NCI-H128 (cell line): ENCODE measurements at regions not wholly inside any gene's neighbourhood (a gene's known extent, or its start where the extent isn't known, plus 50 kb on each side); places are given as distances from the start of the nearest gene placed in this dataset.
"Not testable (repeated sequence)": the region's sequence is repeated elsewhere in the genome, so short reads cannot be mapped to it uniquely, and the experiment has no call there.

Experiments used
- DNase-seq: peaks from one replicate; lab custom pipeline; 2025; ENCODE audit not compliant: unreplicated experiment; lab: John Stamatoyannopoulos, UW

DNA sequence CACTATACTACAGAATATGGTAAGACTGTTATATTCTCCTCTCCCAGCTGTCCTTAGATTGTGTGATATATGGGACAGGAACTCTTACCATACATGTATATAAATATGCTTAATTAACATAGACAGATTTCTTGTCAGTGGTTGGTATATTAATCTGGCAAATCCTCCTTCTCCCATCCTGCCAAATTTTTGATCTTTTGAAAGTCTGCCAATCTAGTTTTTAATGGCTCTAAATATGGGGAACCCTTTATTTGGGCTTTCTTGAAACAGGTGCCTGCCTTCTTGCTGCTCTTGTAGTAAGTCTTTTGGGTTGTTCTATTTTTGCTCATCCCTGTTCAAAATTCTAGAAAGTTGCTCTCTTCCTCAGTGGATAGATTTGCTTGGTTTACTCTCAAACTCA, 63.5 kb downstream of the SPATA31D1 start:
- no peak for DNase-seq

GRCh38 chr9:82054264-82055015, 65.9 kb downstream of the SPATA31D1 start:
- no peak for DNase-seq

DNA sequence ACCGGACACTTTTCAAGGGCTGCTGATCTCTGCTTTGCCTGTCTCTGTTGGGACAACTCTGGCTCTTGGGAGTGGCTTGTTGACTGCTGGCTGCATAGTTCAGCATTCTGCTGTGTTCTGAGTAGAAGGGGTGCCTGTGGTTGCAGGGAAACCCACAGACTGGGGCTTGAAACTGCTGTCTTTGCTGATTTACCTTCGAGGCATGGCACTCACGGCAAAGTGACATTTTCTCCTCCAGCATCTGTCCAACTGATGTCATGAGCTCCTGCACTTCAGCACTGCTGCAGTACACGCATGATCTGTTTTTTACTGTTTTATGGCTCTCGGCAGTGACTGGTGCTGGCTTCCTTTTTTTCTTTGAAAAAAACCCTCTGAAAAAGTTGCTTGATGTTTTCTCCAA, 69.2 kb downstream of the SPATA31D1 start:
- no peak for DNase-seq

DNA sequence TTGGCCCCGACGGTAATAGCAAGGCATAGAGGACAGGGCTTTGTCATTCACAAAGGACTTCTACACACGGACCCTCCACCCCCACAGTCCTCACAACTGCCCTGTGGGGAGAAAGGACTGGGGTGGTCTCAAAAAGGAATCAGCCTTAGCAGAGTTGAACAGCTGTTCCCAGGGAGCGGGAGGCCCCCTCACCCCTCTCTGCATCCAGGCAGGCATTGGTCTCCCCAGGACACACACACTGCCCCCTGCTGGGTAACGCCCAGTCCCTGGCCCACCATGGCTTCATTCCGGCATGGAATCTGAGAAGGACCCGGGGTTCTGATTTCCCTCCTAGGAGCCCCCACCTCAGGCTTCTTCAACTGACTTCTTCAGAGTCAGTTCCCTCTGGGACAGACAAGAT, 73.2 kb downstream of the SPATA31D1 start:
- DNase-seq = not testable (repeated sequence)

- no peak for DNase-seq
These were observed 73.7 kb downstream of the SPATA31D1 start for GRCh38 chr9:82062245-82062644.

- DNase-seq = no peak
These were observed 85.3 kb downstream of the SPATA31D1 start for GRCh38 chr9:82073551-82074543.

GRCh38 chr9:82080265-82080664, 91.7 kb downstream of the SPATA31D1 start:
- no peak for DNase-seq

DNA sequence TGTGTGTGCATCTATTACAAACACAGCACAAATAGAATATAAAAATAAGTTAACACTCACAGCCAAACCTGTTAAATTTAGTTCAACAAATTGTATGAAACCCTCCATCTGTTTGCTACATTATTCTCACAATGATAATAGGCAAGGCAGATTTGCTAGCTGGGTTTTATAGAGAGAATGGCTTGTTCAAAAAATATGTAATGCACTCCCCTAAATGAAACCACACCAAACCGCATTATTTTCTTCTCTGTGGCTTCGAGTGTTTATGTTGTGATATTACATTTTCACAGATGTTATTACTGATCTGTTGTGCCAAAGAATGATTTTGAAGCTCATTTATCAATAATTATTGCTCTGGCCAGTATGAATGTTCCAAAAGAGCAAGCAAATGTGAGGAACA, 92.9 kb downstream of the SPATA31D1 start:
- no peak for DNase-seq

DNA sequence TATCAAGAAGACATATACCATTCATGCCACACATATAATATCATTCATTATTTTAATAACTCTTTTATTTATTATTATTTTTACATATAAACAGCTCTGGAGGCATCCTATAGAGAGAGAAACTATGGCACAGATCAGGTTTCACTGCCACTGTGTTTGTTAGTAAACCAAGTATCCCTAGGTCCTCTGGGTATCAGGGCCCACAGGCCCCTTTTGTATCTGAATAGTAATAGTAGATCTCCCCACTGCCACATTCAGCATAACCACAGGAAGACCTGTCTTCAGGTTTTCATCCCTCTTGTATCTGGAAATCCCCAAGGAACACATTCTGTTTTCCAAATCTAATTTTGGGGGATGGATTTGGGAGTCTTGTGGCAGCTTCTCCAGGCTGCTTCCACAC, 94.0 kb downstream of the SPATA31D1 start:
- no peak for DNase-seq

DNA sequence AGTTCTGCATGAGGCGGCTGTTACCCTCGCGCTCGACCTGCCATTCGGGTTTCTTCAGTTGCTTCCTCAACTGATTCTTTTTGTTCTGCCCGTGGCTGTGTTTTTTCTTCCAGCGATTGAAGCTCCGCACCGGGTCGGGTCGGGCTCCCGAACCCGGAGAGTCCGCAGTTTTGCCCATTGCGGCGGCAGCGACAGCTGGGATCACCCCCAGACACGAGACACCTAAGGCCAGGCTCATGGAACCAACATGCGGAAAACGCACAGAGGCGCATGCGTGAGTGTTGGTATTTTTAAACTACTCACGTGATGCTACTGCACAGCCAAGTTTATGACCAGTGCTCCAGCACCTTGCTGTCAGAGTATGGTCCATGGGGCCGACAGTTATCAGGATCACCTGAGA, 100.0 kb downstream of the SPATA31D1 start:
- DNase-seq = no peak

DNA sequence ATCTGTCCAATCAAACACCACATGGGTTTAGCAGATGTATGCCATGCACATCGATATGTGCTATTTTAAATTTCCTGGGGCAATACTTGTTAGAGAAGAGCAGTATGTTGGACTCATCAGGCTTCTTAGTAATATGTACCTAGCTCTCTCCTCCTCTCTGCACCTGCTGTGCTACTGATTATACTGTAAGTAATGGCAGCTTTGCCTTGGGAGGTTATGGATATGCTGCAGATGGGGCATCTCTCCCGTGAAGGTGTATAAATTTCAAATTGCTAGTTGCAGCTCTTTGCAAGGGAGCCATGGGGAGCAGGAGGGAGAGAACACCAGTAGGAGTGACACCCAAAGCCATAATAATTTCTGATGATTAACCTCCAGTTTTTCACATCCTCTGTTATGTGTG, 101.5 kb downstream of the SPATA31D1 start:
- no peak for DNase-seq

- no peak for DNase-seq
These were observed 102.5 kb downstream of the SPATA31D1 start for GRCh38 chr9:82091100-82091499.

DNA sequence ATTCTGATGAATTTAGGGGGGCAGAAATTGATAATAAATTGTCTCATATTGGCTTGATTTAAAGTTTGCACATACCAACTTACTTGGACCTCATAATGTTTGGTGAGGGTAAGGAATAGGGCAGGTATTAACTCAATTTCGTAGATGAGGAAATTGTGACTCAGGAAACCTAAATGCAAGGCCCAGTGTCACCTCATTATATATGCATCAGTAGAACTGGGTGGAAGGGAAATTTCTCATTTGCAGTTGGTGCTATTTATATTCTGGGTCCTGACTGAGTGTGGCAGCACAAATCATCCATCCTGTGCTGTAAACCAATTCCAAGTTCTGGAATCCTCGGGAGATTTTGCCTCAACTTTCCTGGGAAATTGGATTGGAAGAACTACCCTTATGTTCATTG, 103.0 kb downstream of the SPATA31D1 start:
- DNase-seq = no peak

- DNase-seq = no peak
These were observed 112.9 kb downstream of the SPATA31D1 start for GRCh38 chr9:82101475-82101874.

DNA sequence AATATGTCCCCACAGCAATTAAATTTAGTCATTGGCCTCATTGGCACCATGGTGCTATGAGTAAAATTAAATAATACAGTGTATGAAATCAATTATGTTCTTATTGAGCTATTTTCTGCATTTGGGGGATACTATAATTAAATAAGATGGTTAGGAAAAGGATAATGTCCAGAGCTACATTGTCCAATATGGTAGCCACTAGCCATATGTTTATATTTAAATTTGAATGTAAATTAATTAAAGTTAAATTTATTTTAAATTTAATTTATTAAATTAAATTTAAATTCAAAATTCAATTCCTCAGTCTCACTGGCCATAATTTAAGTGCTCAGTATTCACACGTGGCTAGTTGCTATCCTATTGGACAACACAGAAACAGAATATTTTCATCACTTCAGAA, 115.7 kb downstream of the SPATA31D1 start:
- DNase-seq = no peak

- DNase-seq = no peak
These were observed 117.2 kb downstream of the SPATA31D1 start for GRCh38 chr9:82105729-82106128.

DNA sequence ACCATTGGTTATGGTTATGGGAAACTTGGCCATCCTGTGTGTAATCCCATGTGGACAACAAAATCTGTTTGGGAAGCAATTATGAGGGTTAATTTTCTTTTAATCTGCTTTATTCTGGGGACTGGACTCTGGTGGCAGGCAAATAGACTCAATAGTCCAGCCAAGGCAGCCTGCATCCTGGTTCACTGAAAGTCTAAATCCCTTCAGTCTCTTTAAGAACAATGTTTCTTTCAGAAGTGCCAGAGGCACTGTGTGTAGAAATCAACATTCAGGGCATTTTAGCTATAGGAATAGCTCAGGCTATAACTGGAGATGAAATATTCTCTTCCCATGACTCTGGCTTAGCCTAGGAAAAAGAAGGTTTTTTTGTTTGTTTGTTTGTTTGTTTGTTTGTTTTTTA, 118.0 kb downstream of the SPATA31D1 start:
- DNase-seq = no peak

- DNase-seq = no peak
These were observed 119.9 kb downstream of the SPATA31D1 start for GRCh38 chr9:82108474-82108873.

GRCh38 chr9:82108941-82109340, 120.4 kb downstream of the SPATA31D1 start:
- DNase-seq = no peak

DNA sequence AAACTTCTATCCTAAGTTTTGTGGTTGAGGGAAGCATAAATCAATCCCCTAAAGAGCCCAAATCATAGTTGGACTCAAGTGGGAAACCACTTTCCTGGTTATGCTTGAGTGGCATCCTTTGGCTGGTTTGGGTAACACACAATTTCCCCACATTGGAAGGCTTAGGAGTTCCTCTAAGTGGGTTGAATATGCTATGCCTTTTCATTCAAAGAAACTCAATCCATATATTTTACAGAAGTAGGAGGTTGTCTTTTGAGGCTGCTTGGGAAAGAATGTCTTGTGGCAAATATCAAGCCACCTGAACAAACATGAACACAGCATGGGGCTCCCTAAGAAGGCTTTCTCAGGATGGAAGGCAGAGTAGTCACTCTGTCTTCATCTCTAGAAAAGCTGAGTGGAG, 121.1 kb downstream of the SPATA31D1 start:
- DNase-seq = peak; percentile 43

GRCh38 chr9:82110881-82111280, 122.3 kb downstream of the SPATA31D1 start:
- DNase-seq = no peak

DNA sequence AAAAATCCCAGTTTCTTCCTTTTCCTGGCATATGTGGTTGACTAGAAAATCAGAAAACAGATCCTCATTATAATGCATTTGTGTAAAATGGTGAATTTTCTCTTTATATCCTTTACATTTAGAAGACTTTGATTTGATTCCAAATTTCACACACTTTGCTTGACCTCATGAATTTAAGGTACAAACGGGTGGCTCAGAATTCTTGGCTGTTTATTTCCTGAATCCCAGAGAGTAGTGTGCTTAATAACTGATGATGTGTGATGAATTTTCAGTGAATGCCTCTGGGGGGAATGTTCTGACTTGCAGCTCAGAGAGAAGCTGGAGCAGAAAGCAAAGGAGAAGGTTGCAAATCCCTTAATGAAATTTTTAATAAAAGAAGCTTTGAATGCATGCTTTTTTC, 126.8 kb downstream of the SPATA31D1 start:
- no peak for DNase-seq
